C4-2B (cell line): ENCODE measurements at regions not wholly inside any gene's neighbourhood (a gene's known extent, or its start where the extent isn't known, plus 50 kb on each side); places are given as distances from the start of the nearest gene placed in this dataset.

Experiments used
- ZFX ChIP-seq: fragments of 450-650 bp; IDR thresholded peaks from 2 replicates; pipeline ENCODE4 v1.6.1; 2017
- TF ChIP-seq, protein P1 (sequence below): fragments of 450-650 bp; conservative IDR thresholded peaks from 2 replicates; pipeline ENCODE4 v1.5.1; 2017; ENCODE audit warnings: mild to moderate bottlenecking

DNA sequence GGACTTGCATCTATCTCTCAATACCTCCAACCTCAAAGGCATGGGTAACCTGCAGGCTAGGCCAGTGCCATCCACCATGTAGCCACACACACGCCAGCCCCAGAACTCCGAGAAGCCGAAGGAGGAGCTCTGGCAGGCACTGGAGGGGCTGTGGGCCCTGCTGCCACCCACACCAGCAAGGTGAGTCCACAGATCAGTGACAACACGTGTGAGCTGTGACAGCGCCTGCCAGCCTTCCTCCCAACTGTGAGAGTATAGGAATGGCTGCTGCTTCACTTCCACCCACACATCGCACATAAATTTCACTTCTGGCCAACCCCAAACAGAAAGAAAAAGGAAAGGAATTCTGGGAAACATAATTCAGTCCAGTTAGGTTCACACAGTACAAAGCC is 422.6 kb downstream of the BCOR start:
- TF ChIP-seq, protein P1, sequence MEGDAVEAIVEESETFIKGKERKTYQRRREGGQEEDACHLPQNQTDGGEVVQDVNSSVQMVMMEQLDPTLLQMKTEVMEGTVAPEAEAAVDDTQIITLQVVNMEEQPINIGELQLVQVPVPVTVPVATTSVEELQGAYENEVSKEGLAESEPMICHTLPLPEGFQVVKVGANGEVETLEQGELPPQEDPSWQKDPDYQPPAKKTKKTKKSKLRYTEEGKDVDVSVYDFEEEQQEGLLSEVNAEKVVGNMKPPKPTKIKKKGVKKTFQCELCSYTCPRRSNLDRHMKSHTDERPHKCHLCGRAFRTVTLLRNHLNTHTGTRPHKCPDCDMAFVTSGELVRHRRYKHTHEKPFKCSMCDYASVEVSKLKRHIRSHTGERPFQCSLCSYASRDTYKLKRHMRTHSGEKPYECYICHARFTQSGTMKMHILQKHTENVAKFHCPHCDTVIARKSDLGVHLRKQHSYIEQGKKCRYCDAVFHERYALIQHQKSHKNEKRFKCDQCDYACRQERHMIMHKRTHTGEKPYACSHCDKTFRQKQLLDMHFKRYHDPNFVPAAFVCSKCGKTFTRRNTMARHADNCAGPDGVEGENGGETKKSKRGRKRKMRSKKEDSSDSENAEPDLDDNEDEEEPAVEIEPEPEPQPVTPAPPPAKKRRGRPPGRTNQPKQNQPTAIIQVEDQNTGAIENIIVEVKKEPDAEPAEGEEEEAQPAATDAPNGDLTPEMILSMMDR = no peak
- TF ChIP-seq ZFX = no peak
